Tibial nerve (tissue), 4 donors: ENCODE measurements at regions not wholly inside any gene's neighbourhood (a gene's known extent, or its start where the extent isn't known, plus 50 kb on each side); places are given as distances from the start of the nearest gene placed in this dataset.
"Not testable (repeated sequence)": the region's sequence is repeated elsewhere in the genome, so short reads cannot be mapped to it uniquely, and the experiment has no call there.

ENCODE experiments used
- DNase-seq, 2 donors: peaks; one replicate each; pipeline ENCODE4 v3.0.0-alpha.2; 2019; ENCODE audit warnings: low spot score in 2 of 2
- H3K27ac ChIP-seq, 4 donors: fragments of 200-600 bp; sonication (generic) in 3 of 4; one replicate each; pipeline ENCODE4 v1.5.1; 2017 to 2019; ENCODE audit warnings: mild to moderate bottlenecking in 1 of 4
- H3K27me3 ChIP-seq, 2 donors: fragments of 200-600 bp; sonication (generic) in 1 of 2; one replicate each; pipeline versions ENCODE4 v1.5.1 to v1.6.0; 2017 to 2019
- H3K36me3 ChIP-seq, 3 donors: fragments of 200-600 bp; sonication (generic); one replicate each; pipeline ENCODE4 v1.5.1; 2018 to 2019
- H3K4me1 ChIP-seq, 4 donors: fragments of 200-600 bp; sonication (generic) in 3 of 4; one replicate each; pipeline ENCODE4 v1.5.1; 2017 to 2019
- H3K4me3 ChIP-seq, 4 donors: fragments of 200-600 bp; sonication (generic) in 3 of 4; one replicate each; pipeline ENCODE4 v1.5.1; 2017 to 2019; ENCODE audit warnings: mild to moderate bottlenecking in 1 of 4, moderate library complexity in 1 of 4
- H3K9me3 ChIP-seq, 4 donors: fragments of 200-600 bp; sonication (generic) in 3 of 4; one replicate each; pipeline ENCODE4 v1.5.1; 2017 to 2019
- EP300 ChIP-seq, 2 donors: sonication (generic); formaldehyde crosslinking; IDR thresholded peaks; one replicate each; pipeline ENCODE4 v1.6.1; 2017; ENCODE audit warnings: antibody characterized with exemption in 2 of 2, mild to moderate bottlenecking in 1 of 2
- POLR2A ChIP-seq, 2 donors: fragments of 450-650 bp; IDR thresholded peaks; one replicate each; pipeline ENCODE4 v1.6.1; 2017; ENCODE audit warnings: antibody characterized with exemption in 2 of 2, mild to moderate bottlenecking in 2 of 2, moderate library complexity in 2 of 2
- WGBS, 2 donors: methylation state at CpG; one replicate each; pipeline ENCODE4 v1.1.5; 2018; 5-methylcytosine and 5-hydroxymethylcytosine counted together
- TF ChIP-seq, protein P1 (sequence below), 5 experiments: fragments of 200-600 bp in 3 of 5; fragments of 450-650 bp in 2 of 5; sonication (generic) in 3 of 5; IDR thresholded peaks; one replicate each; pipeline ENCODE4 v1.5.1; 2016 to 2019; ENCODE audit warnings: antibody characterized with exemption in 5 of 5, mild to moderate bottlenecking in 3 of 5, moderate library complexity in 2 of 5

DNA sequence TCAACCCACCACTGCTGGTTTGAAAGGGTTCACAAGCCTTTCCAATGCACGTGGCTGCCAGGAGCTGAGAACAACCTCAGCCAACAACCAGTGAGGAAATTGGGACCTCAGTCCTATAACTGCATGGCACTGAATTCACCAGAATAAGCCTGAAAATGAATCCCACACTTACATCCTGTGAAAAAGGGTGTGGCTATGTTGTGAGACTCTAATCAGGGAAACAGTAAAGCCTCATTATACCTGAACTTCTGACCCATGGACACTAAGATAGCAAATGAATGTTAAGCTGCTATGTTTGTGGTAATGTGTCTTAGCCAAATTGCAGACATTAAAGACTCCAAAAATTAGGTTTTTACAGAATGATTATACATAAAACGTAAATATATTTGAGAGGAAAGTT is 515.8 kb downstream of the IRS1 start:
- TF ChIP-seq EP300 (IDR thresholded peaks at IDR 0.05), result no peak
- no peak for TF ChIP-seq POLR2A (IDR thresholded peaks at IDR 0.05)
- TF ChIP-seq, protein P1, sequence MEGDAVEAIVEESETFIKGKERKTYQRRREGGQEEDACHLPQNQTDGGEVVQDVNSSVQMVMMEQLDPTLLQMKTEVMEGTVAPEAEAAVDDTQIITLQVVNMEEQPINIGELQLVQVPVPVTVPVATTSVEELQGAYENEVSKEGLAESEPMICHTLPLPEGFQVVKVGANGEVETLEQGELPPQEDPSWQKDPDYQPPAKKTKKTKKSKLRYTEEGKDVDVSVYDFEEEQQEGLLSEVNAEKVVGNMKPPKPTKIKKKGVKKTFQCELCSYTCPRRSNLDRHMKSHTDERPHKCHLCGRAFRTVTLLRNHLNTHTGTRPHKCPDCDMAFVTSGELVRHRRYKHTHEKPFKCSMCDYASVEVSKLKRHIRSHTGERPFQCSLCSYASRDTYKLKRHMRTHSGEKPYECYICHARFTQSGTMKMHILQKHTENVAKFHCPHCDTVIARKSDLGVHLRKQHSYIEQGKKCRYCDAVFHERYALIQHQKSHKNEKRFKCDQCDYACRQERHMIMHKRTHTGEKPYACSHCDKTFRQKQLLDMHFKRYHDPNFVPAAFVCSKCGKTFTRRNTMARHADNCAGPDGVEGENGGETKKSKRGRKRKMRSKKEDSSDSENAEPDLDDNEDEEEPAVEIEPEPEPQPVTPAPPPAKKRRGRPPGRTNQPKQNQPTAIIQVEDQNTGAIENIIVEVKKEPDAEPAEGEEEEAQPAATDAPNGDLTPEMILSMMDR (IDR thresholded peaks at IDR 0.05), result no peak
- Histone ChIP-seq H3K27me3 (no peaks in the 10 kb centered on the region), H3K27ac (no peak overlapping the region), H3K36me3 (no peaks in the 10 kb centered on the region), H3K4me1 (no peaks in the 10 kb centered on the region), H3K4me3 (no peak overlapping the region), H3K9me3 (no peaks in the 10 kb centered on the region)
- no peak for DNase-seq
- 66 to 80% methylated on average over 2 of the region's 2 CpGs for WGBS, 2 donors

DNA sequence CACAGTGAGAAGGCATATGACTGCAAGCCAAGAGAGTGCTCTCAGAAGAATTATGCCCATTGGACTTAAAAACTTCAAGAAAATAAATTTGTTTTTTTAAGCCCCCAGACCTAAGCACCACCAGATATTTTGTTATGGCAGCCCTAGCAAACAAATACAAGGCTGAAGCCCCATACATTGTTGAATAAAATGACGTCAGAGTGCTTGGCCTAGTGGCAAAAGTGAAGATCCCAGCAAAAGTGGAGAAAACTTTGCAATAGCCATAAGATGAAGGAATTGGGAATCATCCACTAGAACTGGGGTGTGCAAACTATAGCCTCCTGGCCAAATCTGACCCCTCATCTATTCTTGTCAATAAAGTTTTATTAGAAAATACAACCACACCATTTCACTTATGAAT is 517.5 kb downstream of the IRS1 start:
- H3K27me3 ChIP-seq, result no peaks in the 10 kb centered on the region
- WGBS, 2 donors, result 90 to 94% methylated on average over 1 of the region's 1 CpG
- no peak for DNase-seq
- H3K36me3 ChIP-seq, result no peaks in the 10 kb centered on the region
- no peaks in the 10 kb centered on the region for H3K9me3 ChIP-seq
- TF ChIP-seq EP300 (IDR thresholded peaks at IDR 0.05) (no peak), POLR2A (IDR thresholded peaks at IDR 0.05) (no peak)
- TF ChIP-seq, protein P1 (IDR thresholded peaks at IDR 0.05), result no peak
- no peaks in the 10 kb centered on the region for H3K4me1 ChIP-seq
- no peak overlapping the region for H3K27ac ChIP-seq
- H3K4me3 ChIP-seq, result no peak overlapping the region

DNA sequence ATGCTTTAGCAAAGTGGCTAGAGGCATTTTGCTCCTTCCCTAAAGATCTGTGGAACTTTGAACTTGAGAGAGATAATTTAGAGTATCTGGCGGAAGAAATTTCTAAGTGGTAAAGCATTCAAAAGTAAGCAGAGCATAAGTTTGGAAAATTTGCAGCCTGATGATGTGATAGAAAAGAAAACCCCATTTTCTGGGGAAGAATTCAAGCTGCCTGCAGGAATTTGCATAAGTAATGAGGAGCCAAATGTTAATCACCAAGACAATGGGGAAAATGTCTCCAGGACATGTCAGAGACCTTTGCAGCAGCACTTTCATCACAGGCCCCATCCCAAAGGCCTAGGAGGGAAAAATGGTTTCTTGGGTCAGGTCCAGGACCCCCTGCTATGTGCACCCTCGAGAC is 519.5 kb downstream of the IRS1 start:
- not testable (repeated sequence) for H3K4me3 ChIP-seq, DNase-seq, H3K36me3 ChIP-seq, H3K4me1 ChIP-seq, H3K27me3 ChIP-seq, H3K27ac ChIP-seq, H3K9me3 ChIP-seq
- WGBS, 2 donors, result 81 to 86% methylated on average over 2 of the region's 2 CpGs

DNA sequence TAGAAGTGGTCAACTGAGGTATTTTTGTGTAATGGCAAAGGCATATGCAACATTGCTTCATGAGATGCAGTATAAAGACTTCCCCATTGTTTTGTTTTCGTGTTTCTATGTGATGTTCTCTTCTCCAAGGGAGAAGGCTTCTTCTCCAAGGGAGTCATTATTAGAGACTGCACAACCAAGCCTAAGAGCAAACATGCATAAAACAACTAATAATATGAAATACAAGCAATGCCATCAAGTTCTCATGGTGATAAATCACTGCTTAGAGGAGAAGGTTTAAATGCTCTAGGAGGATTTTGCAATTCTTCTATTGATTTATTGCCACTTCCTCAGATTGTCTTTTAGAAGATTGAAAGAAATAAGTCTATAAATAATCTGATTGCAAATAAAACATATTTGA is 524.4 kb downstream of the IRS1 start:
- H3K27me3 ChIP-seq, result no peaks in the 10 kb centered on the region
- 38 to 40% methylated on average over 1 of the region's 1 CpG for WGBS, 2 donors
- no peak for TF ChIP-seq EP300 (IDR thresholded peaks at IDR 0.05)
- TF ChIP-seq, protein P1 (IDR thresholded peaks at IDR 0.05), result no peak
- no peak for TF ChIP-seq POLR2A (IDR thresholded peaks at IDR 0.05)
- H3K9me3 ChIP-seq, result no peaks in the 10 kb centered on the region
- DNase-seq, result no peak
- H3K27ac ChIP-seq, result no peak overlapping the region
- no peak overlapping the region for H3K4me3 ChIP-seq
- no peaks in the 10 kb centered on the region for H3K4me1 ChIP-seq
- no peaks in the 10 kb centered on the region for H3K36me3 ChIP-seq

DNA sequence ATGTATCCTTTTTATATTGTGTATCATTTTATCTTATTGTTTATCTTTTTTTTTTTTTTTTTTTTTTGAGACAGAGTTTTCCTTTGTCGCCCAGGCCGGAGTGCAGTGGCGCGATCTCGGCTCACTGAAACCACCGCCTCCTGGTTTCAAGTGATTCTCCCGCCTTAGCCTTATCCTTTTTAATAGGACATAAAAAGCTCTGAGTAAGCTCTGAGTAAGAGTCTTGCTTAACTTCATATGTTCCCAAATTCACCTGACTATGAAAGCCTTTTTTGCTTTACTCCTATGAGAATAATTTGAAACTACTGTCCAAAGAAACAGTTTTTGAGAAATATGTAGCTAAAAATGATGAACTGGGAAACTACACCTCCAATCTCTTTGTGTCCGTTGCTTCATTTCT is 525.5 kb downstream of the IRS1 start:
- TF ChIP-seq EP300 (IDR thresholded peaks at IDR 0.05), result no peak
- TF ChIP-seq POLR2A (IDR thresholded peaks at IDR 0.05), result no peak
- TF ChIP-seq, protein P1 (IDR thresholded peaks at IDR 0.05), result no peak
- Histone ChIP-seq H3K4me3 (no peak overlapping the region), H3K27me3 (no peaks in the 10 kb centered on the region), H3K9me3 (no peaks in the 10 kb centered on the region), H3K4me1 (no peaks in the 10 kb centered on the region), H3K27ac (no peak overlapping the region), H3K36me3 (no peaks in the 10 kb centered on the region)
- 84 to 93% methylated on average over 8 of the region's 8 CpGs for WGBS, 2 donors
- DNase-seq, result no peak

DNA sequence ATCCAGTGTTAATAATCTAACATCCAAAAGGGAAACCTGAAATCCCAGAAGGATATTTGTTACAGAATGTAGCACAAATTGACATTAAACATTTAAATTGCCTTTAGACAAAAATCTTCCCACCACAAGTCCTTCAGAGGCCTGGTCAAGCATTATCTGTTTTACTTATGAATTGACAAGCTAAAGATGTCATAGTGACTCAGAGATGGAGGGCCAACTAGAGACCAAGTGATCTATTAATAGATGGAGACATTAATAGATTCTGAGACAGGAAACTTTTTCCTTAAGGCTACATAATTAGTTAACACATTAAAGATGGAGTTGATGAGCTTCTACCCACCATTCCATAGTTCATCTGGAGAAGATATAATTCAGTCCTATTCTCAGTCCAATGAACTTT is 526.2 kb downstream of the IRS1 start:
- Histone ChIP-seq H3K36me3 (no peaks in the 10 kb centered on the region), H3K27me3 (no peaks in the 10 kb centered on the region), H3K4me3 (no peak overlapping the region), H3K27ac (no peak overlapping the region), H3K9me3 (no peaks in the 10 kb centered on the region), H3K4me1 (no peaks in the 10 kb centered on the region)
- TF ChIP-seq, protein P1 (IDR thresholded peaks at IDR 0.05), result no peak
- no peak for TF ChIP-seq EP300 (IDR thresholded peaks at IDR 0.05)
- TF ChIP-seq POLR2A (IDR thresholded peaks at IDR 0.05), result no peak
- no peak for DNase-seq
